ENCODE measurements at regions not wholly inside any gene's neighbourhood (a gene's known extent, or its start where the extent isn't known, plus 50 kb on each side); places are given as distances from the start of the nearest gene placed in this dataset.

DNA sequence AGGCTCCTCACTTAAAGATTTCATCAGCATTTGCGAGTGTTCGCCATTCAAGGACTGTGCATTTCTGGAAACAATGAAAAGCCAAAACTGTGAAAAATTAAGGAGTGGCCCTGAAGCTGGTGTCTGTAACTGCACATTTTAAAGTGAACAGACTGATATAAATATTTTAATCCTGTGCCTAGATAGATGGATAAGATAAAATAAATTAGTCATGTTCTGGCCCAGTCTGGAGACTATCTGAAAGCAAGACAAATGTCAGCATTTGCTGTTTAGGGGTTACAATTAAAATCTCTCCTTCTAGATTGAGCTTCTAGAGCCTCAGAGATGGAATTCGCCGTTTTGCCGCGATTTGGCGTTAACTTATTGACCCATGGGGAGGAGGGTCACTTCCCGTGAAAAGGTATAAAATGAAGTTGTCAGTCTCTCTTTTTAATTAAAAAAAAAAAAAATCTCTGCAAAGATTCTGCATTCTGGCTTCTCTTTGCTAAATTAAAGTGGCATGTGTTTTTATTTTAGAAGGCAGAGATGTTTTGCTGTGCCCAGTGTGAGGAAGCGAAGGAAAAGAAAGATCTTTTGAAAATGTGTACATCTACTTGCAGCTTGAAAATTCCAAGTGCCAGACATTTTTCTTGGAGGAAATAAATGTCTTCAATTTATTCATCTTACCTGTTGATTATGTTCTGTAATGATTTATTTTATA is 79.7 kb upstream of the WNT7B start:
- no peak overlapping the region for H3K27ac ChIP-seq (ENCODE audit: low read length, poor library complexity, severe bottlenecking)
- peaks cover 35% of the 10 kb centered on the region for H3K4me1 ChIP-seq (ENCODE audit: control insufficient read depth, insufficient read depth, low read depth, low read length)
- DNase-seq = no peak
- H2BK12ac ChIP-seq (ENCODE audit: low read length in 2 of 2) = no peak overlapping the region
- H3K4ac ChIP-seq (ENCODE audit: low read depth in 1 of 2, low read length in 2 of 2) = no peak overlapping the region
- H4K91ac ChIP-seq (ENCODE audit: low read length) = no peak overlapping the region
- no peak overlapping the region for H2BK5ac ChIP-seq (ENCODE audit: low read depth, low read length, poor library complexity, severe bottlenecking)
- no peaks in the 10 kb centered on the region for H3K27me3 ChIP-seq (ENCODE audit: control insufficient read depth in 1 of 2, insufficient read depth in 1 of 2, low read length in 2 of 2)
- H2AK5ac ChIP-seq (ENCODE audit: low read length, severe bottlenecking) = no peak overlapping the region
- H3K14ac ChIP-seq (ENCODE audit: low read length in 2 of 2) = no peak overlapping the region
- WGBS = 89% methylated on average over 6 of the region's 9 CpGs
- no peak overlapping the region for H3K4me2 ChIP-seq (ENCODE audit: low read length, poor library complexity, severe bottlenecking)
- H3K18ac ChIP-seq (ENCODE audit: low read depth in 1 of 2, low read length in 2 of 2) = no peak overlapping the region
- H2AFZ ChIP-seq (ENCODE audit: low read depth, low read length) = no peak overlapping the region
- no peak overlapping the region for H4K8ac ChIP-seq (ENCODE audit: low read length)
- H3K36me3 ChIP-seq (ENCODE audit: control insufficient read depth in 1 of 2, insufficient read depth in 2 of 2, low read depth in 1 of 2, low read length in 2 of 2) = peaks cover 0 to 20% of the 10 kb centered on the region in 2 experiments
- H3K23ac ChIP-seq (ENCODE audit: low read length in 2 of 2) = no peak overlapping the region
- H3K9ac ChIP-seq (ENCODE audit: low read length) = peak overlapping the region; percentile 95
- H2BK120ac ChIP-seq (ENCODE audit: low read depth, low read length) = no peak overlapping the region
- peak overlapping the region in 1 of 2 experiments; percentile 87 for H3K4me3 ChIP-seq (ENCODE audit: insufficient read depth in 1 of 2, low read depth in 1 of 2, low read length in 2 of 2)
- no peaks in the 10 kb centered on the region for H3K9me3 ChIP-seq (ENCODE audit: control insufficient read depth, low read length)
- peaks cover 34% of the 10 kb centered on the region for H3K79me1 ChIP-seq (replicated peaks; ENCODE audit: low read length, poor library complexity, severe bottlenecking)
- no peak overlapping the region for H2BK15ac ChIP-seq (ENCODE audit: low read depth, poor library complexity, severe bottlenecking)

DNA sequence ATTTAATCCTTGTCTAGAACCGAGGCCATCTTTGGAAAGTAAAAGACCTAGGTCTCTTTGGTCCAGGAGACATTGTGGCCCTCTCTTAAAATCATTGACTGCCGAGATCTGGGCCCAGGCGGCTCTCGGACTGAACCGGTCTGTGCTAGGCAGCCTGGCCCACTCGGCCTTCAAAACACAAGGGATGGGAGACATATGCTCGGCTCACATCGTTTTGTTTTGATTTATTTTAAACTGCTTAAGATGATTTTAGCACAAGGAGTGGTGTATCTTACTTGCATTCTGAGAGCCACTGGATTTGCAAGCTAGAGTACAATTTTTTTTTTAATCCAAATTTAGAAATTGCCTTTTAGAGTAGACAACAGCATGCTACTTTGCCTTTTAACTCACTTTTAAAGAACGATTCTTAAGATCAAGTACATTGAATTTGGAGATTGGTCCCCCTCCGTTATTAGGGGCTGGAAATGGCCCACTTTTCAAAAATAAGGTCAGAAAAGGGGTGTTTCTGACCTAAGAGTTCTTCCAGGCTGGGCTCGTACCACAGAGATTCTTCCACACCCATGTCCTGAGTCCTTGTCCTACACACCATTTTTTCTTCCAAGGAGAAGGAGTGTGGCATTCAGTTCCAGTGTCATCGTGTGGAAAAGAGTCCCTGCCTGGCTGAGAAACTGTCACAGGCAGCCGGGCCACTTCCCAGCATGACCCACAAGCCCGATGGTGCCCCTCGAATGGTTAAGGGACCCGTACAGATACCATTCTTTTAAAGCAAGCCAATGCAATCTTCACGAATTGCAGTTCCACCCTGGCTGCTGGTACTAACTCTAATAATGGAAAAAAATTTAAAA is 80.5 kb upstream of the WNT7B start:
- Histone ChIP-seq H3K18ac (ENCODE audit: low read depth in 1 of 2, low read length in 2 of 2) (no peak overlapping the region), H3K4ac (ENCODE audit: low read depth in 1 of 2, low read length in 2 of 2) (no peak overlapping the region), H3K14ac (ENCODE audit: low read length in 2 of 2) (no peak overlapping the region), H3K27ac (ENCODE audit: low read length, poor library complexity, severe bottlenecking) (no peak overlapping the region), H3K36me3 (ENCODE audit: control insufficient read depth in 1 of 2, insufficient read depth in 2 of 2, low read depth in 1 of 2, low read length in 2 of 2) (peaks cover 3 to 23% of the 10 kb centered on the region in 2 experiments), H3K4me1 (ENCODE audit: control insufficient read depth, insufficient read depth, low read depth, low read length) (peaks cover 29% of the 10 kb centered on the region), H3K27me3 (ENCODE audit: control insufficient read depth in 1 of 2, insufficient read depth in 1 of 2, low read length in 2 of 2) (no peaks in the 10 kb centered on the region), H3K4me2 (ENCODE audit: low read length, poor library complexity, severe bottlenecking) (no peak overlapping the region), H2BK5ac (ENCODE audit: low read depth, low read length, poor library complexity, severe bottlenecking) (no peak overlapping the region), H2AK5ac (ENCODE audit: low read length, severe bottlenecking) (no peak overlapping the region), H2BK15ac (ENCODE audit: low read depth, poor library complexity, severe bottlenecking) (no peak overlapping the region), H3K9me3 (ENCODE audit: control insufficient read depth, low read length) (no peaks in the 10 kb centered on the region), H2BK12ac (ENCODE audit: low read length in 2 of 2) (no peak overlapping the region), H3K9ac (ENCODE audit: low read length) (peak overlapping the region; percentile 95), H4K91ac (ENCODE audit: low read length) (no peak overlapping the region), H2AFZ (ENCODE audit: low read depth, low read length) (no peak overlapping the region), H3K79me1 (replicated peaks; ENCODE audit: low read length, poor library complexity, severe bottlenecking) (peaks cover 31% of the 10 kb centered on the region), H2BK120ac (ENCODE audit: low read depth, low read length) (no peak overlapping the region), H3K4me3 (ENCODE audit: insufficient read depth in 1 of 2, low read depth in 1 of 2, low read length in 2 of 2) (peak overlapping the region in 1 of 2 experiments; percentile 87), H3K23ac (ENCODE audit: low read length in 2 of 2) (no peak overlapping the region), H4K8ac (ENCODE audit: low read length) (peak overlapping the region; percentile 16)
- WGBS = 90% methylated on average over 15 of the region's 17 CpGs
- DNase-seq = no peak

DNA sequence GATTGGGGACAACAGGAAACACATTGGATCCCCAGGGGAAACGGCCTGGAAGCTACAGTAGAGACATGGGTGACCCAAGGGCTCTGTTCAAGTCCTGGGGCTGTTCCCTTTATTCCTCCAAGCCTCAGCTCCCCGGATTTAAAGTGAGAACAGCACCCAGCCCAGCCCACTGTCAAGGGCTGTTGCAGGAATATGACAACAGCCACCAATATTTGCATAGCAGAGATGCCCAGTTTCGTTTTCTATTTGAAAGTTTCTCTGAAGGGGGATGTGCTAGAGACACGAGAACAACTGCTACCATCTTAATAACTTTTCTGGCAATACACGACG is 81.1 kb upstream of the WNT7B start:
- 77% methylated on average over 3 of the region's 6 CpGs for WGBS
- Histone ChIP-seq H2BK15ac (ENCODE audit: low read depth, poor library complexity, severe bottlenecking) (no peak overlapping the region), H2AFZ (ENCODE audit: low read depth, low read length) (no peak overlapping the region), H4K8ac (ENCODE audit: low read length) (no peak overlapping the region), H2BK120ac (ENCODE audit: low read depth, low read length) (no peak overlapping the region), H3K27ac (ENCODE audit: low read length, poor library complexity, severe bottlenecking) (no peak overlapping the region), H3K4me3 (ENCODE audit: insufficient read depth in 1 of 2, low read depth in 1 of 2, low read length in 2 of 2) (peak overlapping the region in 1 of 2 experiments; percentile 87), H3K18ac (ENCODE audit: low read depth in 1 of 2, low read length in 2 of 2) (no peak overlapping the region), H3K9me3 (ENCODE audit: control insufficient read depth, low read length) (no peaks in the 10 kb centered on the region), H3K4ac (ENCODE audit: low read depth in 1 of 2, low read length in 2 of 2) (no peak overlapping the region), H3K4me2 (ENCODE audit: low read length, poor library complexity, severe bottlenecking) (no peak overlapping the region), H3K23ac (ENCODE audit: low read length in 2 of 2) (no peak overlapping the region), H3K4me1 (ENCODE audit: control insufficient read depth, insufficient read depth, low read depth, low read length) (peaks cover 23% of the 10 kb centered on the region), H3K79me1 (replicated peaks; ENCODE audit: low read length, poor library complexity, severe bottlenecking) (peaks cover 28% of the 10 kb centered on the region), H3K9ac (ENCODE audit: low read length) (peak overlapping the region; percentile 95), H4K91ac (ENCODE audit: low read length) (no peak overlapping the region), H3K27me3 (ENCODE audit: control insufficient read depth in 1 of 2, insufficient read depth in 1 of 2, low read length in 2 of 2) (no peaks in the 10 kb centered on the region), H2AK5ac (ENCODE audit: low read length, severe bottlenecking) (no peak overlapping the region), H3K36me3 (ENCODE audit: control insufficient read depth in 1 of 2, insufficient read depth in 2 of 2, low read depth in 1 of 2, low read length in 2 of 2) (peaks cover 3 to 18% of the 10 kb centered on the region in 2 experiments), H2BK5ac (ENCODE audit: low read depth, low read length, poor library complexity, severe bottlenecking) (no peak overlapping the region), H2BK12ac (ENCODE audit: low read length in 2 of 2) (no peak overlapping the region), H3K14ac (ENCODE audit: low read length in 2 of 2) (no peak overlapping the region)
- no peak for DNase-seq
